Heart left ventricle (tissue), 16 donors: ENCODE measurements at regions not wholly inside any gene's neighbourhood (a gene's known extent, or its start where the extent isn't known, plus 50 kb on each side); places are given as distances from the start of the nearest gene placed in this dataset.

Experiments used
- ATAC-seq, 4 donors: fragments of 200-7000 bp; cut with Tn5 transposase; one replicate each; pipeline ENCODE4 v1.9.1; 2020 to 2022; ENCODE audit warnings: moderate library complexity in 4 of 4, mild to moderate bottlenecking in 3 of 4, moderate number of reproducible peaks in 1 of 4
- DNase-seq, 5 donors: peaks; one replicate each; pipeline ENCODE4 v3.0.0-alpha.2; 2020
- H3K27ac ChIP-seq, 12 donors: fragments of 200-600 bp; sonication (generic) in 4 of 12; one replicate each; pipeline versions ENCODE4 v1.5.0 to v1.8.0; 2016 to 2022; ENCODE audit warnings: mild to moderate bottlenecking in 2 of 12
- H3K27me3 ChIP-seq, 9 donors: fragments of 200-600 bp; sonication (generic) in 2 of 9; one replicate each; pipeline versions ENCODE4 v1.5.1 to v1.8.0; 2016 to 2022; ENCODE audit warnings: mild to moderate bottlenecking in 3 of 9
- H3K36me3 ChIP-seq, 9 donors: fragments of 200-600 bp; sonication (generic) in 2 of 9; one replicate each; pipeline versions ENCODE4 v1.5.0 to v1.8.0; 2018 to 2022; ENCODE audit warnings: mild to moderate bottlenecking in 2 of 9
- H3K4me1 ChIP-seq, 12 donors: fragments of 200-600 bp; sonication (generic) in 4 of 12; one replicate each; pipeline versions ENCODE4 v1.5.0 to v1.8.0; 2016 to 2022; ENCODE audit warnings: mild to moderate bottlenecking in 3 of 12
- H3K4me3 ChIP-seq, 12 donors: fragments of 200-600 bp; sonication (generic) in 4 of 12; one replicate each; pipeline versions ENCODE4 v1.5.0 to v1.8.0; 2017 to 2022; ENCODE audit warnings: mild to moderate bottlenecking in 9 of 12, moderate library complexity in 4 of 12
- H3K9me3 ChIP-seq, 12 donors: fragments of 200-600 bp; sonication (generic) in 4 of 12; one replicate each; pipeline versions ENCODE4 v1.5.0 to v1.8.0; 2016 to 2022; ENCODE audit warnings: mild to moderate bottlenecking in 1 of 12
- POLR2A ChIP-seq, 2 donors: fragments of 450-650 bp; IDR thresholded peaks; one replicate each; pipeline ENCODE4 v1.6.1; 2017; ENCODE audit warnings: antibody characterized with exemption in 2 of 2, mild to moderate bottlenecking in 2 of 2, moderate library complexity in 2 of 2
- WGBS, 4 donors: extraction: QIAGEN DNeasy Blood & Tissue Kit in 2 of 4; methylation state at CpG; one replicate each; pipeline versions ENCODE4 v1.1.5 to v1.1.7; 2013 to 2018; 5-methylcytosine and 5-hydroxymethylcytosine counted together
- intact Hi-C, 10 donors: fragments of 100-400 bp; cut with DNase I; formaldehyde crosslinking; loops; one replicate each; pipeline versions ENCODE4 v1.11.1 to v1.14.2; 2022
- TF ChIP-seq, protein P1 (sequence below), 12 donors: fragments of 200-600 bp; sonication (generic) in 4 of 12; IDR thresholded peaks; one replicate each; pipeline versions ENCODE4 v1.5.0 to v1.8.0; 2018 to 2022; ENCODE audit warnings: antibody characterized with exemption in 12 of 12, mild to moderate bottlenecking in 5 of 12
- donor health status: ischemic (EF 13 %, LVEDD 7.1; RV severe dilation, severe dysfunction).
- donor health status: healthy with polysubstance abuse.
- donor health status: DM: no; HTN: yes; CAD: no.
- donor health status: DM: no; HTN: no; CAD: no.
- donor health status: ischemic (EF 25% LVEDD 6.9; RV normal size, moderate dysfunction).
- donor health status: ischemic (EF 25% LVEDD 5.7; RV mildly dilated, moderate dysfunction).
- donor health status: healthy.
- donor health status: DM: yes; HTN: yes; CAD: no.
- donor health status: ischemic (EF 35%, LVEDD 5.7; RV mildly dilated, moderate dysfunction).
- donor health status: nonischemic (EF 11% LVEDD 7.7; RV severe dilation, severe dysfunction).
- donor health status: DM: yes; HTN: yes; CAD: no.
- donor health status: PGD.
- donor health status: ischemic (EF 29% LVEDD 5.4; RV normal size, mild dysfunction).
- donor health status: nonischemic (EF 23%, LVEDD 6.1; RV moderate dilation, normal function).

DNA sequence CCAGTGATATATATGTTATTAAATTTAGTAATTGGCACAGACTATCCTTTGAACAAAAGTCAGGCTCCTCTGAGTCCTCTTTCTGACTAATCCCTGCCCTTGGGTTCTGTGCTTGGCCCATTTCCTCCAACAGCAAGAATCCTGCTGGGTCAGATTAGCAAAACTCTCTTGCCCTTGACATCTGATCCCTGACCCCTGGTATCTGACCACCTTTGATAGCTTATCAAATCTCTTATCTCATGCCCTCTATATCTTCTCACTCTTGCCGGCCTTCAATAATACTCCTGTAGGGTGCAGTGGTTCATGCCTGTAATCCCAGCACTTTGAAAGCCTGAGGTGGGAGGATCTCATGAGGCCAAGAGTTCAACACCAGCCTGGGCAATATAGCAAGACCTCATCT is 245.5 kb upstream of the FAM47A start:
- H3K27ac ChIP-seq, result no peak overlapping the region
- H3K36me3 ChIP-seq, result no peaks in the 10 kb centered on the region
- ATAC-seq (no peak), DNase-seq (no peak)
- peaks cover 0 to 9% (median 0%) of the 10 kb centered on the region in 12 donors for H3K9me3 ChIP-seq
- WGBS, 4 donors, result 18 to 50% (median 32%) methylated on average over 1 of the region's 1 CpG
- no peaks in the 10 kb centered on the region for H3K4me1 ChIP-seq
- TF ChIP-seq POLR2A (IDR thresholded peaks at IDR 0.05), result no peak
- TF ChIP-seq, protein P1, sequence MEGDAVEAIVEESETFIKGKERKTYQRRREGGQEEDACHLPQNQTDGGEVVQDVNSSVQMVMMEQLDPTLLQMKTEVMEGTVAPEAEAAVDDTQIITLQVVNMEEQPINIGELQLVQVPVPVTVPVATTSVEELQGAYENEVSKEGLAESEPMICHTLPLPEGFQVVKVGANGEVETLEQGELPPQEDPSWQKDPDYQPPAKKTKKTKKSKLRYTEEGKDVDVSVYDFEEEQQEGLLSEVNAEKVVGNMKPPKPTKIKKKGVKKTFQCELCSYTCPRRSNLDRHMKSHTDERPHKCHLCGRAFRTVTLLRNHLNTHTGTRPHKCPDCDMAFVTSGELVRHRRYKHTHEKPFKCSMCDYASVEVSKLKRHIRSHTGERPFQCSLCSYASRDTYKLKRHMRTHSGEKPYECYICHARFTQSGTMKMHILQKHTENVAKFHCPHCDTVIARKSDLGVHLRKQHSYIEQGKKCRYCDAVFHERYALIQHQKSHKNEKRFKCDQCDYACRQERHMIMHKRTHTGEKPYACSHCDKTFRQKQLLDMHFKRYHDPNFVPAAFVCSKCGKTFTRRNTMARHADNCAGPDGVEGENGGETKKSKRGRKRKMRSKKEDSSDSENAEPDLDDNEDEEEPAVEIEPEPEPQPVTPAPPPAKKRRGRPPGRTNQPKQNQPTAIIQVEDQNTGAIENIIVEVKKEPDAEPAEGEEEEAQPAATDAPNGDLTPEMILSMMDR (IDR thresholded peaks at IDR 0.05), result no peak
- H3K4me3 ChIP-seq, result no peak overlapping the region
- intact Hi-C loops, result no loop called here
- H3K27me3 ChIP-seq, result no peaks in the 10 kb centered on the region

DNA sequence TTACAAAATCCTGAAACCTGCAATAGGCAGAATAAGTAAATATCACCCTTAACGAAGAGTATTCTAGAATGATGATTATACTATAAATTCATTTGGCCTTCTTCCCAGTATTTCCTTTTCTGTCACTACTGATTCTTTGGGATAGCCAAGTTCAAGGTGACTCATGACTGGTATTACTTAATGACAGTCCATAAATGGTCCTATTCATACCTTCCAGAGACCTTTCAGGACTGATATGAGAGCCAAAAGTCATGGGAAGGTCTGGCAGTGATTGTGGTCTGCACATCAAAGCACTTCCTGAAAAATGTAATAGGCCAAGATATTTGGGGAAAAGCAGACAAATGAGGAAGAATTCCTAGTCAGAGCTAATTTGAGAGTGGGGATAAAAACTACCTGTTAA is 239.6 kb upstream of the FAM47A start:
- no peaks in the 10 kb centered on the region for H3K4me1 ChIP-seq
- intact Hi-C loops, result no loop called here
- H3K27ac ChIP-seq, result no peak overlapping the region
- peaks cover 0 to 9% (median 0%) of the 10 kb centered on the region in 12 donors for H3K9me3 ChIP-seq
- DNase-seq, result no peak
- TF ChIP-seq POLR2A (IDR thresholded peaks at IDR 0.05), result no peak
- TF ChIP-seq, protein P1 (IDR thresholded peaks at IDR 0.05), result no peak
- no peaks in the 10 kb centered on the region for H3K27me3 ChIP-seq
- H3K4me3 ChIP-seq, result no peak overlapping the region
- ATAC-seq, result no peak
- WGBS, 4 donors, result 24 to 43% (median 35%) methylated on average over 1 of the region's 1 CpG
- no peaks in the 10 kb centered on the region for H3K36me3 ChIP-seq

DNA sequence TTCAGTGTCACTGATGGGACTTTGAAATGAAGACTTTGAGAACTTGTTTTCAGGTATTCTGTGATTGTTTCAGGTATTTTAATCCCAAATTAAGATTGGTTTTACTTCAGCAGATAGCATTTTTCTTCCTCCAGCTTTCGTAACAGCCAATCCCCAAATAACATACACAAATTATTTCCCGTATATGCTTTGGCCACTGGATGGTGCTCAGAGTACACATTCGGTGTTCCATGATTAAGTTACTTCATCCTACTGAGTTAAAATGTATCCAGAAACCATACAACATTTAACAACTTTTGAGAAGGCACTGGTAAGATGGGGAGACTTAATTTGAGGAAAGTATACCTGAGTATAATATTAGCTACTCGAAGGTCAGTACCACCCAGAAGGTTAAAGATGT is 233.4 kb upstream of the FAM47A start:
- no peaks in the 10 kb centered on the region for H3K4me1 ChIP-seq
- intact Hi-C loops, result no loop called here
- no peak for TF ChIP-seq POLR2A (IDR thresholded peaks at IDR 0.05)
- TF ChIP-seq, protein P1 (IDR thresholded peaks at IDR 0.05), result peak in 10 of 12 donors; percentile 12 to 48 (median 31)
- H3K4me3 ChIP-seq, result no peak overlapping the region
- ATAC-seq, result no peak
- no peaks in the 10 kb centered on the region for H3K36me3 ChIP-seq
- no peaks in the 10 kb centered on the region for H3K27me3 ChIP-seq
- H3K27ac ChIP-seq, result no peak overlapping the region
- WGBS, 4 donors, result 30 to 52% (median 47%) methylated on average over 4 of the region's 4 CpGs
- no peak for DNase-seq
- no peaks in the 10 kb centered on the region for H3K9me3 ChIP-seq

DNA sequence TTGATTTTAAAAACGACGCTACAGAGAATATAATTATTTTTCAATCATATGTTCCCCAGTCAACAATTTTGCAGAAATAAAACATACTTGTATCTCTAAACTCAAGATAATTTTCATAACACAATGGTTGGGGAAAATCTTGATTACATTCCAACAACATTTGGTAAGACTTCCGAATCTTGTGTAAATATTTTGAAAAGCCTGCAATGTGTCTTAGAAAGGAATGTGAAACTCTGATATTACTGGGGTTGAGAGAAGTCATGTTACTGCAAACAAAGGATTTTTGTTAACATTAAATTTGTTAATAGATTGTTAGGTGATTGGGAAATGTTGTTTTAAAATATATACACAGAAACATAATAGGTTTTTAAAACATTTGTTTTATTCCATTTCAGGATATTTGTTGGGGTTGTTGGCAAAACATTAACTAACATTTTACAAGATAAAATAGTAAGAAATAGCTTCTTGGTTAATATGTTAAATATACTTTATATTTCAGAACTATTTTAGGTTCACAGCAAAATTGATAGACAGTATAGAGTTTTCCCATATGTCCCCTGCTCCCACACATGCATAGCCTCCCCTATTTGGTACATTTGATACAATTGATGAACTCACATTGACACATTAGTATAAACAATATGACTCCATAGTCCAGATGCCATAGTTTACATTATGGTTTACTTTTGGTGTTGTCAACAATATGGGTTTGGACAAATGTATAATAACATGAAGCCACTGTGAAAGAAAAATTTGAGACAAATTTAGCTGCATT is 218.6 kb upstream of the FAM47A start:
- DNase-seq (no peak), ATAC-seq (no peak)
- TF ChIP-seq, protein P1 (IDR thresholded peaks at IDR 0.05), result no peak
- TF ChIP-seq POLR2A (IDR thresholded peaks at IDR 0.05), result no peak
- WGBS, 4 donors, result 52 to 60% (median 58%) methylated on average over 3 of the region's 3 CpGs
- H3K27ac ChIP-seq, result no peak overlapping the region
- H3K4me3 ChIP-seq, result no peak overlapping the region
- H3K27me3 ChIP-seq, result no peaks in the 10 kb centered on the region
- no peaks in the 10 kb centered on the region for H3K4me1 ChIP-seq
- intact Hi-C loops, result no loop called here
- H3K36me3 ChIP-seq, result no peaks in the 10 kb centered on the region
- H3K9me3 ChIP-seq, result peaks cover 0 to 5% (median 0%) of the 10 kb centered on the region in 12 donors
